ENCODE measurements at regions not wholly inside any gene's neighbourhood (a gene's known extent, or its start where the extent isn't known, plus 50 kb on each side); places are given as distances from the start of the nearest gene placed in this dataset.

DNA sequence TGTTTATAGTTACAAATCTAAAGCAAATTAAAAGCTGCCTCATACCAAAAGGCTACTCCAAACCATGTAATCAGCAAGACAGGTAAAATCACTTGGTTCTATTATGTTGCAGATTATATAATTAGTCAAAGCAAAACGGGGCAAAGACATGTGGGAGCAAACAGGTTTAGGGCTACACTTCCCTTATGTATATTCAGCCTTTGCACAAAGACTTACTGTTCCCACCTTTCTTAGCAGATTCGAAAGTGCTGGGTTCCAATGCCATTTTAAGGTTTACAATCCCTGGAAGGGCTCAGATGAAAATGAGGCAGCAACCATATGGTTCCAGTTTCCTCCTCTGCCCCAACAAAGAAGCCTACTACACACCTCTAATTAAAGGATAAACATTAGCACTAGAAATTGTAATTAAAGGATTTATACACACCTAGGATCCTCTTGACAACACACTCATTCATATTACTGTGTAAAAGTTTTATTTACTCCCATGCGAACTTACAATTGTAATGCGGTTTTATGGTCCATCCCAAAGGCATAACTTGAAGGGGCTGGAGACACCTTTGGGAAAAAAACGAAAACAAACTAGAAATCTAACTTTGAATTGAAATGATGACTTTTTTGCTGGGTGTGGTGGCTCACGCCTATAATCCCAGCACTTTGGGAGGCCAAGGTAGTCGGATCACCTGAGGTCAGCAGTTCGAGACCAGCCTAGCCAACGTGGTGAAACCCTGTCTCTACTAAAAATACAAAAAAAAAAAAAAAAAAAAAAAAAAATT is 117.3 kb upstream of the PKN2 start:
- TF ChIP-seq, protein P1, sequence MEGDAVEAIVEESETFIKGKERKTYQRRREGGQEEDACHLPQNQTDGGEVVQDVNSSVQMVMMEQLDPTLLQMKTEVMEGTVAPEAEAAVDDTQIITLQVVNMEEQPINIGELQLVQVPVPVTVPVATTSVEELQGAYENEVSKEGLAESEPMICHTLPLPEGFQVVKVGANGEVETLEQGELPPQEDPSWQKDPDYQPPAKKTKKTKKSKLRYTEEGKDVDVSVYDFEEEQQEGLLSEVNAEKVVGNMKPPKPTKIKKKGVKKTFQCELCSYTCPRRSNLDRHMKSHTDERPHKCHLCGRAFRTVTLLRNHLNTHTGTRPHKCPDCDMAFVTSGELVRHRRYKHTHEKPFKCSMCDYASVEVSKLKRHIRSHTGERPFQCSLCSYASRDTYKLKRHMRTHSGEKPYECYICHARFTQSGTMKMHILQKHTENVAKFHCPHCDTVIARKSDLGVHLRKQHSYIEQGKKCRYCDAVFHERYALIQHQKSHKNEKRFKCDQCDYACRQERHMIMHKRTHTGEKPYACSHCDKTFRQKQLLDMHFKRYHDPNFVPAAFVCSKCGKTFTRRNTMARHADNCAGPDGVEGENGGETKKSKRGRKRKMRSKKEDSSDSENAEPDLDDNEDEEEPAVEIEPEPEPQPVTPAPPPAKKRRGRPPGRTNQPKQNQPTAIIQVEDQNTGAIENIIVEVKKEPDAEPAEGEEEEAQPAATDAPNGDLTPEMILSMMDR (IDR thresholded peaks at IDR 0.05): no peak
- TF ChIP-seq ETV6 (CRISPR knock-in tag; IDR thresholded peaks at IDR 0.05) (no peak), SP1 (CRISPR knock-in tag; conservative IDR thresholded peaks at IDR 0.05) (no peak), ZNF317 (CRISPR knock-in tag; IDR thresholded peaks at IDR 0.05; ENCODE audit: borderline replicate concordance, low read depth) (no peak), TEAD4 (CRISPR knock-in tag; IDR thresholded peaks at IDR 0.05) (no peak), JUN (CRISPR knock-in tag; IDR thresholded peaks at IDR 0.05) (no peak), ATF1 (CRISPR knock-in tag; IDR thresholded peaks at IDR 0.05) (no peak), JAZF1 (CRISPR knock-in tag; IDR thresholded peaks at IDR 0.05) (no peak), KAT7 (CRISPR knock-in tag; IDR thresholded peaks at IDR 0.05; ENCODE audit: borderline replicate concordance) (no peak), CREB1 (CRISPR knock-in tag; IDR thresholded peaks at IDR 0.05) (no peak), TCF7 (CRISPR knock-in tag; IDR thresholded peaks at IDR 0.05; ENCODE audit: low read depth) (no peak), ZNF416 (CRISPR knock-in tag; IDR thresholded peaks at IDR 0.05) (no peak)
- TF ChIP-seq, protein P2, sequence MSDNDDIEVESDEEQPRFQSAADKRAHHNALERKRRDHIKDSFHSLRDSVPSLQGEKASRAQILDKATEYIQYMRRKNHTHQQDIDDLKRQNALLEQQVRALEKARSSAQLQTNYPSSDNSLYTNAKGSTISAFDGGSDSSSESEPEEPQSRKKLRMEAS (CRISPR knock-in tag; IDR thresholded peaks at IDR 0.05): no peak
- TF ChIP-seq, protein P3, sequence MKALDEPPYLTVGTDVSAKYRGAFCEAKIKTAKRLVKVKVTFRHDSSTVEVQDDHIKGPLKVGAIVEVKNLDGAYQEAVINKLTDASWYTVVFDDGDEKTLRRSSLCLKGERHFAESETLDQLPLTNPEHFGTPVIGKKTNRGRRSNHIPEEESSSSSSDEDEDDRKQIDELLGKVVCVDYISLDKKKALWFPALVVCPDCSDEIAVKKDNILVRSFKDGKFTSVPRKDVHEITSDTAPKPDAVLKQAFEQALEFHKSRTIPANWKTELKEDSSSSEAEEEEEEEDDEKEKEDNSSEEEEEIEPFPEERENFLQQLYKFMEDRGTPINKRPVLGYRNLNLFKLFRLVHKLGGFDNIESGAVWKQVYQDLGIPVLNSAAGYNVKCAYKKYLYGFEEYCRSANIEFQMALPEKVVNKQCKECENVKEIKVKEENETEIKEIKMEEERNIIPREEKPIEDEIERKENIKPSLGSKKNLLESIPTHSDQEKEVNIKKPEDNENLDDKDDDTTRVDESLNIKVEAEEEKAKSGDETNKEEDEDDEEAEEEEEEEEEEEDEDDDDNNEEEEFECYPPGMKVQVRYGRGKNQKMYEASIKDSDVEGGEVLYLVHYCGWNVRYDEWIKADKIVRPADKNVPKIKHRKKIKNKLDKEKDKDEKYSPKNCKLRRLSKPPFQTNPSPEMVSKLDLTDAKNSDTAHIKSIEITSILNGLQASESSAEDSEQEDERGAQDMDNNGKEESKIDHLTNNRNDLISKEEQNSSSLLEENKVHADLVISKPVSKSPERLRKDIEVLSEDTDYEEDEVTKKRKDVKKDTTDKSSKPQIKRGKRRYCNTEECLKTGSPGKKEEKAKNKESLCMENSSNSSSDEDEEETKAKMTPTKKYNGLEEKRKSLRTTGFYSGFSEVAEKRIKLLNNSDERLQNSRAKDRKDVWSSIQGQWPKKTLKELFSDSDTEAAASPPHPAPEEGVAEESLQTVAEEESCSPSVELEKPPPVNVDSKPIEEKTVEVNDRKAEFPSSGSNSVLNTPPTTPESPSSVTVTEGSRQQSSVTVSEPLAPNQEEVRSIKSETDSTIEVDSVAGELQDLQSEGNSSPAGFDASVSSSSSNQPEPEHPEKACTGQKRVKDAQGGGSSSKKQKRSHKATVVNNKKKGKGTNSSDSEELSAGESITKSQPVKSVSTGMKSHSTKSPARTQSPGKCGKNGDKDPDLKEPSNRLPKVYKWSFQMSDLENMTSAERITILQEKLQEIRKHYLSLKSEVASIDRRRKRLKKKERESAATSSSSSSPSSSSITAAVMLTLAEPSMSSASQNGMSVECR (CRISPR knock-in tag; IDR thresholded peaks at IDR 0.05; ENCODE audit: borderline replicate concordance): no peak
